Heart left ventricle (tissue), 16 donors: ENCODE measurements at regions not wholly inside any gene's neighbourhood (a gene's known extent, or its start where the extent isn't known, plus 50 kb on each side); places are given as distances from the start of the nearest gene placed in this dataset.

Source experiments
- ATAC-seq, 4 donors: fragments of 200-7000 bp; cut with Tn5 transposase; one replicate each; pipeline ENCODE4 v1.9.1; 2020 to 2022; ENCODE audit warnings: moderate library complexity in 4 of 4, mild to moderate bottlenecking in 3 of 4, moderate number of reproducible peaks in 1 of 4
- DNase-seq, 5 donors: peaks; one replicate each; pipeline ENCODE4 v3.0.0-alpha.2; 2020
- H3K27ac ChIP-seq, 12 donors: fragments of 200-600 bp; sonication (generic) in 4 of 12; one replicate each; pipeline versions ENCODE4 v1.5.0 to v1.8.0; 2016 to 2022; ENCODE audit warnings: mild to moderate bottlenecking in 2 of 12
- H3K27me3 ChIP-seq, 9 donors: fragments of 200-600 bp; sonication (generic) in 2 of 9; one replicate each; pipeline versions ENCODE4 v1.5.1 to v1.8.0; 2016 to 2022; ENCODE audit warnings: mild to moderate bottlenecking in 3 of 9
- H3K36me3 ChIP-seq, 9 donors: fragments of 200-600 bp; sonication (generic) in 2 of 9; one replicate each; pipeline versions ENCODE4 v1.5.0 to v1.8.0; 2018 to 2022; ENCODE audit warnings: mild to moderate bottlenecking in 2 of 9
- H3K4me1 ChIP-seq, 12 donors: fragments of 200-600 bp; sonication (generic) in 4 of 12; one replicate each; pipeline versions ENCODE4 v1.5.0 to v1.8.0; 2016 to 2022; ENCODE audit warnings: mild to moderate bottlenecking in 3 of 12
- H3K4me3 ChIP-seq, 12 donors: fragments of 200-600 bp; sonication (generic) in 4 of 12; one replicate each; pipeline versions ENCODE4 v1.5.0 to v1.8.0; 2017 to 2022; ENCODE audit warnings: mild to moderate bottlenecking in 9 of 12, moderate library complexity in 4 of 12
- H3K9me3 ChIP-seq, 12 donors: fragments of 200-600 bp; sonication (generic) in 4 of 12; one replicate each; pipeline versions ENCODE4 v1.5.0 to v1.8.0; 2016 to 2022; ENCODE audit warnings: mild to moderate bottlenecking in 1 of 12
- CTCF ChIP-seq, 12 donors: fragments of 200-600 bp; sonication (generic) in 4 of 12; IDR thresholded peaks; one replicate each; pipeline versions ENCODE4 v1.5.0 to v1.8.0; 2018 to 2022; ENCODE audit warnings: antibody characterized with exemption in 12 of 12, mild to moderate bottlenecking in 5 of 12
- POLR2A ChIP-seq, 2 donors: fragments of 450-650 bp; IDR thresholded peaks; one replicate each; pipeline ENCODE4 v1.6.1; 2017; ENCODE audit warnings: antibody characterized with exemption in 2 of 2, mild to moderate bottlenecking in 2 of 2, moderate library complexity in 2 of 2
- WGBS, 4 donors: extraction: QIAGEN DNeasy Blood & Tissue Kit in 2 of 4; methylation state at CpG; one replicate each; pipeline versions ENCODE4 v1.1.5 to v1.1.7; 2013 to 2018; 5-methylcytosine and 5-hydroxymethylcytosine counted together
- intact Hi-C, 10 donors: fragments of 100-400 bp; cut with DNase I; formaldehyde crosslinking; loops; one replicate each; pipeline versions ENCODE4 v1.11.1 to v1.14.2; 2022
- donor health status: ischemic (EF 13 %, LVEDD 7.1; RV severe dilation, severe dysfunction).
- donor health status: healthy with polysubstance abuse.
- donor health status: DM: no; HTN: yes; CAD: no.
- donor health status: DM: no; HTN: no; CAD: no.
- donor health status: ischemic (EF 25% LVEDD 6.9; RV normal size, moderate dysfunction).
- donor health status: ischemic (EF 25% LVEDD 5.7; RV mildly dilated, moderate dysfunction).
- donor health status: healthy.
- donor health status: DM: yes; HTN: yes; CAD: no.
- donor health status: ischemic (EF 35%, LVEDD 5.7; RV mildly dilated, moderate dysfunction).
- donor health status: nonischemic (EF 11% LVEDD 7.7; RV severe dilation, severe dysfunction).
- donor health status: DM: yes; HTN: yes; CAD: no.
- donor health status: PGD.
- donor health status: ischemic (EF 29% LVEDD 5.4; RV normal size, mild dysfunction).
- donor health status: nonischemic (EF 23%, LVEDD 6.1; RV moderate dilation, normal function).

DNA sequence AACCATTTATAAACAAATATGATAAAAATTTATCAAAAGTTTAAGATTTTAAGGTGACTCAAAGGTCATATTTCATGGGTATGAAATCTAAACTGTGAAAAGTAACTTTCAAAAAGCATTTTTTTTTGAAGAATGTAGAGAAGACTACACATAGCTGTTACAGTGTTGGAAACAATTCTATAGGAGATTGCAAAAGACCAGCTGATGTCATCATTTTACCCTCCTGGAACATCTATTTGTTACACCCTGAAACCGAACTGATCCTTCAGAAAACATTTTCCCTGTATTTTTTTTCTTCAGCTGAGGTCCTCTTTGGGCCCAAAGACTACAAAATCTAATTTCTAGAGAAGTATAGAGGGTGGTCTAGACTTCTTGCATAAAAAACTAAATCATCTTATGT lies 297.5 kb upstream of the FERMT1 start:
- ATAC-seq: no peak
- Histone ChIP-seq H3K4me3 (no peak overlapping the region), H3K27me3 (no peaks in the 10 kb centered on the region), H3K4me1 (no peaks in the 10 kb centered on the region), H3K27ac (no peak overlapping the region), H3K9me3 (no peaks in the 10 kb centered on the region), H3K36me3 (no peaks in the 10 kb centered on the region)
- DNase-seq: no peak
- TF ChIP-seq CTCF (IDR thresholded peaks at IDR 0.05): no peak
- no peak for TF ChIP-seq POLR2A (IDR thresholded peaks at IDR 0.05)
- 54 to 62% (median 58%) methylated on average over 1 of the region's 1 CpG for WGBS, 4 donors
- intact Hi-C loops: no loop called here

DNA sequence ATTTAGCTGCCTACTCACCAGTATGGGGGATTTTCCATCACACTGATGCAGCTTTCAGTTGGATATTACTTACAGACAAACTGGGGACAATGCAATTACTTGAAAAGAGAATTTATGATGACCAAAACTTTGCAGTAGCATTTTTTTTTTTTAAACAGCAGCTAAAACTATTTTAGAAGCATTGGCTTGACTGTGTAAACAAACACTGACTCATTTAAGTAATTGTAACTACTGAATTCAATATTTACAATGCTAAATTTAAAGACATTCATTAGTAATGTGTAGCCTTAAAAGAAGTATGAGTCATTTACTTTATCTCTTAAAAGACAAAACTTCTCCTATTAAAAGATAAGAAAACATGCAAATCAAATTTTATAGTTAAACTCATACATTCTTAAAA lies 295.9 kb upstream of the FERMT1 start:
- Histone ChIP-seq H3K36me3 (no peaks in the 10 kb centered on the region), H3K9me3 (no peaks in the 10 kb centered on the region), H3K4me1 (no peaks in the 10 kb centered on the region), H3K27ac (no peak overlapping the region), H3K27me3 (no peaks in the 10 kb centered on the region), H3K4me3 (no peak overlapping the region)
- no peak for DNase-seq
- TF ChIP-seq POLR2A (IDR thresholded peaks at IDR 0.05): no peak
- TF ChIP-seq CTCF (IDR thresholded peaks at IDR 0.05): no peak
- intact Hi-C loops: no loop called here
- no peak for ATAC-seq

DNA sequence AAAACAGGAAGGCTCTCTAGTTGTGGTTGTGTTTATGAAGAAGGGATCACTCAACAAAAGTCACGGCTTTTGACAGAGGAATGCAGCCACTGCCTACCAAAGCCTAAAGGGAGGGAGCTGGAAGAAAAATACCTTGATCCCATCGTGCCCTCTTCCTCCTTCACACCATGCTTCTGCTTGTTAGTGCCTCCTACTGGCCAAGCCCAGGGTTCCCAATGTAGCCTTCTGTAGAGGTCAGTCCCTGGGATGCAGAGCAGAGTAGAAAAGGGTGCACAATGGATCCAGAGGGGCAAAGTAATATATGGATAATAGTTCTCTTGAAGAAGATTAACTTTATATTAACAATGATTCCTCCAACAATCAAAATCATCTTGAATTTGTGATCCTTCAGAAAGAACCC lies 293.5 kb upstream of the FERMT1 start:
- H3K36me3 ChIP-seq: no peaks in the 10 kb centered on the region
- H3K27me3 ChIP-seq: no peaks in the 10 kb centered on the region
- DNase-seq: no peak
- TF ChIP-seq POLR2A (IDR thresholded peaks at IDR 0.05): no peak
- TF ChIP-seq CTCF (IDR thresholded peaks at IDR 0.05): no peak
- no peaks in the 10 kb centered on the region for H3K4me1 ChIP-seq
- intact Hi-C loops: no loop called here
- 66 to 80% (median 73%) methylated on average over 2 of the region's 2 CpGs for WGBS, 4 donors
- H3K27ac ChIP-seq: no peak overlapping the region
- no peak overlapping the region for H3K4me3 ChIP-seq
- no peak for ATAC-seq
- no peaks in the 10 kb centered on the region for H3K9me3 ChIP-seq

GRCh38 chr20:6411651-6412050 lies 288.8 kb upstream of the FERMT1 start:
- no peaks in the 10 kb centered on the region for H3K27me3 ChIP-seq
- no peaks in the 10 kb centered on the region for H3K36me3 ChIP-seq
- intact Hi-C loops: no loop called here
- no peak for ATAC-seq
- no peak for TF ChIP-seq POLR2A (IDR thresholded peaks at IDR 0.05)
- no peak for TF ChIP-seq CTCF (IDR thresholded peaks at IDR 0.05)
- no peaks in the 10 kb centered on the region for H3K4me1 ChIP-seq
- no peak overlapping the region for H3K4me3 ChIP-seq
- DNase-seq: no peak
- H3K9me3 ChIP-seq: no peaks in the 10 kb centered on the region
- 58 to 87% (median 72%) methylated on average over 2 of the region's 2 CpGs for WGBS, 4 donors
- no peak overlapping the region for H3K27ac ChIP-seq
